ENCODE measurements at regions not wholly inside any gene's neighbourhood (a gene's known extent, or its start where the extent isn't known, plus 50 kb on each side); places are given as distances from the start of the nearest gene placed in this dataset.

GRCh38 chr17:55652825-55653224 lies 69.8 kb downstream of the TMEM100 start:
- in situ Hi-C loops (cut with HindIII; ENCODE audit: low pct_ligation_motif_present, low sequenced_read_pairs): no loop called here
- DNase-seq: no peak
- Histone ChIP-seq H3K4me3 (ENCODE audit: low read depth, low read length) (no peak overlapping the region), H3K27ac (no peak overlapping the region), H3K36me3 (replicated peaks) (no peaks in the 10 kb centered on the region), H3K27me3 (replicated peaks) (no peaks in the 10 kb centered on the region)
- TF ChIP-seq CTCF (IDR thresholded peaks at IDR 0.05; ENCODE audit: low read depth, low read length, missing control alignments): no peak

- H3K27ac ChIP-seq: no peak overlapping the region
- H3K4me3 ChIP-seq (ENCODE audit: low read depth, low read length): no peak overlapping the region
- no peaks in the 10 kb centered on the region for H3K36me3 ChIP-seq (replicated peaks)
- no peaks in the 10 kb centered on the region for H3K27me3 ChIP-seq (replicated peaks)
- in situ Hi-C loops (cut with HindIII; ENCODE audit: low pct_ligation_motif_present, low sequenced_read_pairs): no loop called here
- no peak for DNase-seq
- TF ChIP-seq CTCF (IDR thresholded peaks at IDR 0.05; ENCODE audit: low read depth, low read length, missing control alignments): no peak
Measured at GRCh38 chr17:55652114-55652823, 70.4 kb downstream of the TMEM100 start.

GRCh38 chr17:55649957-55650597 lies 72.6 kb downstream of the TMEM100 start:
- TF ChIP-seq CTCF (IDR thresholded peaks at IDR 0.05; ENCODE audit: low read depth, low read length, missing control alignments): no peak
- Histone ChIP-seq H3K4me3 (ENCODE audit: low read depth, low read length) (no peak overlapping the region), H3K27ac (no peak overlapping the region), H3K36me3 (replicated peaks) (no peaks in the 10 kb centered on the region), H3K27me3 (replicated peaks) (no peaks in the 10 kb centered on the region)
- DNase-seq: no peak
- in situ Hi-C loops (cut with HindIII; ENCODE audit: low pct_ligation_motif_present, low sequenced_read_pairs): no loop called here

GRCh38 chr17:55648086-55648485 lies 74.6 kb downstream of the TMEM100 start:
- no peak for DNase-seq
- Histone ChIP-seq H3K4me3 (ENCODE audit: low read depth, low read length) (no peak overlapping the region), H3K27me3 (replicated peaks) (no peaks in the 10 kb centered on the region), H3K27ac (no peak overlapping the region), H3K36me3 (replicated peaks) (no peaks in the 10 kb centered on the region)
- no peak for TF ChIP-seq CTCF (IDR thresholded peaks at IDR 0.05; ENCODE audit: low read depth, low read length, missing control alignments)
- in situ Hi-C loops (cut with HindIII; ENCODE audit: low pct_ligation_motif_present, low sequenced_read_pairs): no loop called here

GRCh38 chr17:55645361-55645760 lies 77.3 kb downstream of the TMEM100 start:
- no peak for TF ChIP-seq CTCF (IDR thresholded peaks at IDR 0.05; ENCODE audit: low read depth, low read length, missing control alignments)
- DNase-seq: no peak
- no peak overlapping the region for H3K4me3 ChIP-seq (ENCODE audit: low read depth, low read length)
- H3K36me3 ChIP-seq (replicated peaks): no peaks in the 10 kb centered on the region
- no peaks in the 10 kb centered on the region for H3K27me3 ChIP-seq (replicated peaks)
- in situ Hi-C loops (cut with HindIII; ENCODE audit: low pct_ligation_motif_present, low sequenced_read_pairs): no loop called here
- H3K27ac ChIP-seq: no peak overlapping the region
